MM.1S (cell line): ENCODE measurements at regions not wholly inside any gene's neighbourhood (a gene's known extent, or its start where the extent isn't known, plus 50 kb on each side); places are given as distances from the start of the nearest gene placed in this dataset.

ENCODE experiments used
- DNase-seq: peaks from one replicate; pipeline ENCODE4 v3.0.0-alpha.2; 2015
- H2AFZ ChIP-seq: fragments of 300-600 bp; sonication (generic); 2 replicates; pipeline ENCODE4 v1.6.0; 2016; ENCODE audit warnings: antibody characterized with exemption, low read length
- H3F3A ChIP-seq: fragments of 300-600 bp; sonication (generic); 2 replicates; pipeline ENCODE4 v1.6.1; 2016; ENCODE audit warnings: mild to moderate bottlenecking, antibody characterized with exemption, low read length, moderate library complexity, mixed read lengths; ENCODE audit not compliant: insufficient read depth
- H3K27ac ChIP-seq: fragments of 300-600 bp; sonication (generic); 2 replicates; pipeline ENCODE4 v1.5.1; 2016; ENCODE audit warnings: mild to moderate bottlenecking, low read length
- H3K27me3 ChIP-seq: fragments of 300-600 bp; sonication (generic); replicated peaks from 2 replicates; pipeline ENCODE4 v1.6.0; 2016; ENCODE audit warnings: low read length; ENCODE audit not compliant: insufficient read depth
- H3K36me3 ChIP-seq: fragments of 300-600 bp; sonication (generic); replicated peaks from 2 replicates; pipeline ENCODE4 v1.6.1; 2016; ENCODE audit warnings: mild to moderate bottlenecking, low read length, mixed read lengths; ENCODE audit not compliant: insufficient read depth
- H3K4me1 ChIP-seq: fragments of 300-600 bp; sonication (generic); 2 replicates; pipeline ENCODE4 v1.6.1; 2016; ENCODE audit warnings: low read length, mixed read lengths
- H3K4me2 ChIP-seq: fragments of 300-600 bp; sonication (generic); 2 replicates; pipeline ENCODE4 v1.6.0; 2016; ENCODE audit warnings: low read depth, low read length
- H3K4me3 ChIP-seq: fragments of 300-600 bp; sonication (generic); 2 replicates; pipeline ENCODE4 v1.5.1; 2016; ENCODE audit warnings: low read length, mixed read lengths
- H3K79me2 ChIP-seq: fragments of 300-600 bp; sonication (generic); 2 replicates; pipeline ENCODE4 v1.6.1; 2016; ENCODE audit warnings: mixed run types, low read length, mixed read lengths
- H3K9ac ChIP-seq: fragments of 300-600 bp; sonication (generic); 2 replicates; pipeline ENCODE4 v1.6.1; 2016; ENCODE audit warnings: low read length, mixed read lengths
- H3K9me2 ChIP-seq: fragments of 300-600 bp; sonication (generic); replicated peaks from 2 replicates; pipeline ENCODE4 v1.6.1; 2016; ENCODE audit warnings: mild to moderate bottlenecking, low read length, mixed read lengths; ENCODE audit not compliant: insufficient read depth
- H3K9me3 ChIP-seq: fragments of 300-600 bp; sonication (generic); replicated peaks from 2 replicates; pipeline ENCODE4 v1.6.1; 2016; ENCODE audit warnings: mild to moderate bottlenecking, low read length, mixed read lengths; ENCODE audit not compliant: insufficient read depth
- H4K20me1 ChIP-seq: fragments of 300-600 bp; sonication (generic); 2 replicates; pipeline ENCODE4 v1.6.1; 2016; ENCODE audit warnings: mild to moderate bottlenecking, low read length, moderate library complexity, mixed read lengths; ENCODE audit not compliant: insufficient read depth
- CTCF ChIP-seq: fragments of 300-600 bp; sonication (generic); IDR thresholded peaks from 2 replicates; pipeline ENCODE4 v1.5.1; 2016; ENCODE audit warnings: antibody characterized with exemption, low read length, mixed read lengths
- EZH2 ChIP-seq: fragments of 300-600 bp; sonication (generic); optimal IDR thresholded peaks from 2 replicates; pipeline ENCODE3; 2017; ENCODE audit warnings: low read depth, mild to moderate bottlenecking, antibody characterized with exemption, low read length, mixed read lengths
- EZH2phosphoT487 ChIP-seq: fragments of 300-600 bp; sonication (generic); IDR thresholded peaks from 2 replicates; pipeline ENCODE4 v1.6.1; 2018; ENCODE audit warnings: antibody characterized with exemption, low read length

- H3K4me3 ChIP-seq: no peak overlapping the region
- TF ChIP-seq CTCF (no peak), EZH2 (no peak), EZH2phosphoT487 (no peak)
- no peaks in the 10 kb centered on the region for H3K36me3 ChIP-seq
- no peak for DNase-seq
- no peak overlapping the region for H2AFZ ChIP-seq
- H3F3A ChIP-seq: no peaks in the 10 kb centered on the region
- no peaks in the 10 kb centered on the region for H3K4me1 ChIP-seq
- no peak overlapping the region for H3K9ac ChIP-seq
- no peaks in the 10 kb centered on the region for H4K20me1 ChIP-seq
- no peaks in the 10 kb centered on the region for H3K79me2 ChIP-seq
- H3K27me3 ChIP-seq: no peaks in the 10 kb centered on the region
- H3K9me2 ChIP-seq: no peaks in the 10 kb centered on the region
- H3K27ac ChIP-seq: no peak overlapping the region
- no peak overlapping the region for H3K4me2 ChIP-seq
- H3K9me3 ChIP-seq: no peaks in the 10 kb centered on the region
These were observed 108.1 kb downstream of the NUP35 start for GRCh38 chr2:183232161-183232865.

GRCh38 chr2:183242937-183243336, 118.7 kb downstream of the NUP35 start:
- Histone ChIP-seq H3K4me1 (no peaks in the 10 kb centered on the region), H3K4me3 (no peak overlapping the region), H3K36me3 (no peaks in the 10 kb centered on the region), H4K20me1 (no peaks in the 10 kb centered on the region), H3K79me2 (no peaks in the 10 kb centered on the region), H3K9ac (no peak overlapping the region), H3K27me3 (no peaks in the 10 kb centered on the region), H3K27ac (no peak overlapping the region), H3K4me2 (no peak overlapping the region), H2AFZ (no peak overlapping the region), H3F3A (no peaks in the 10 kb centered on the region), H3K9me2 (no peaks in the 10 kb centered on the region), H3K9me3 (no peaks in the 10 kb centered on the region)
- DNase-seq: no peak
- TF ChIP-seq EZH2 (no peak), CTCF (no peak), EZH2phosphoT487 (no peak)

GRCh38 chr2:183243758-183244157, 119.5 kb downstream of the NUP35 start:
- no peaks in the 10 kb centered on the region for H4K20me1 ChIP-seq
- no peaks in the 10 kb centered on the region for H3K4me1 ChIP-seq
- no peak overlapping the region for H3K9ac ChIP-seq
- no peak for TF ChIP-seq EZH2phosphoT487
- TF ChIP-seq EZH2: no peak
- TF ChIP-seq CTCF: no peak
- no peaks in the 10 kb centered on the region for H3K9me3 ChIP-seq
- H3K4me3 ChIP-seq: no peak overlapping the region
- no peaks in the 10 kb centered on the region for H3K27me3 ChIP-seq
- DNase-seq: no peak
- no peak overlapping the region for H2AFZ ChIP-seq
- H3K36me3 ChIP-seq: no peaks in the 10 kb centered on the region
- no peaks in the 10 kb centered on the region for H3F3A ChIP-seq
- no peaks in the 10 kb centered on the region for H3K9me2 ChIP-seq
- no peaks in the 10 kb centered on the region for H3K79me2 ChIP-seq
- no peak overlapping the region for H3K27ac ChIP-seq
- no peak overlapping the region for H3K4me2 ChIP-seq
